Panc1 (cell line): ENCODE measurements at regions not wholly inside any gene's neighbourhood (a gene's known extent, or its start where the extent isn't known, plus 50 kb on each side); places are given as distances from the start of the nearest gene placed in this dataset.

Experiments used
- ATAC-seq: fragments of 200-7000 bp; cut with Tn5 transposase; 2 replicates; pipeline ENCODE4 v1.9.1; 2020; ENCODE audit warnings: mild to moderate bottlenecking, moderate library complexity
- BruUV-seq: library from RNA; stranded (reverse); fragments of 400-500 nt; replicated peaks from 2 replicates; lab custom pipeline; 2021; lab: Mats Ljungman, UMichigan
- CTCF ChIA-PET: fragments of 300-600 bp; sonication (Branson Sonifier 250); formaldehyde crosslinking; loops from one replicate; lab custom pipeline; 2022; ENCODE audit warnings: antibody characterized with exemption; lab: Charles Lee
- POLR2A ChIA-PET: fragments of 300-600 bp; sonication (Branson Sonifier 250); formaldehyde crosslinking; loops from one replicate; lab custom pipeline; 2022; ENCODE audit warnings: antibody characterized with exemption; lab: Charles Lee
- DNase-seq: peaks from one replicate; pipeline ENCODE4 v3.0.0-alpha.2; 2010; ENCODE audit warnings: low read depth, low spot score
- H3K27ac ChIP-seq: 2 replicates; pipeline ENCODE4 v1.5.1; 2011; ENCODE audit warnings: mild to moderate bottlenecking, low read length, inconsistent platforms
- H3K27me3 ChIP-seq: fragments of 200-500 bp; sonication (Bioruptor generic); 2 replicates; pipeline ENCODE4 v1.6.0; 2014; ENCODE audit warnings: low read length, inconsistent platforms; ENCODE audit not compliant: control insufficient read depth, insufficient read depth
- H3K36me3 ChIP-seq: fragments of 200-500 bp; sonication (Bioruptor generic); 2 replicates; pipeline ENCODE4 v1.5.1; 2014; ENCODE audit warnings: inconsistent platforms, mild to moderate bottlenecking, low read length, moderate library complexity; ENCODE audit not compliant: control insufficient read depth, insufficient read depth
- H3K4me1 ChIP-seq: 2 replicates; pipeline ENCODE4 v1.5.1; 2011; ENCODE audit warnings: inconsistent platforms, mild to moderate bottlenecking, low read length, moderate library complexity; ENCODE audit not compliant: control insufficient read depth, insufficient read depth
- H3K4me3 ChIP-seq, 2 experiments: 2 replicates each; pipeline ENCODE4 v1.5.1; 2011 to 2012; ENCODE audit warnings: low read depth in 2 of 2, low read length in 2 of 2, mild to moderate bottlenecking in 2 of 2, inconsistent platforms in 1 of 2, moderate library complexity in 1 of 2
- H3K9me3 ChIP-seq: fragments of 200-500 bp; sonication (Bioruptor generic); 2 replicates; pipeline ENCODE4 v1.5.1; 2014; ENCODE audit warnings: low read depth, mild to moderate bottlenecking, inconsistent platforms, low read length, moderate library complexity; ENCODE audit not compliant: control insufficient read depth, insufficient read depth
- CTCF ChIP-seq: fragments of 450-650 bp; IDR thresholded peaks from 2 replicates; pipeline ENCODE4 v1.5.1; 2017; ENCODE audit warnings: mild to moderate bottlenecking
- POLR2AphosphoS5 ChIP-seq: IDR thresholded peaks from 2 replicates; pipeline ENCODE4 v1.6.1; 2012; ENCODE audit warnings: mild to moderate bottlenecking, low read depth, low read length, moderate library complexity
- SIN3A ChIP-seq: IDR thresholded peaks from 2 replicates; pipeline ENCODE4 v1.6.1; 2012; ENCODE audit warnings: low read depth, mild to moderate bottlenecking, low read length, moderate library complexity, borderline replicate concordance; ENCODE audit not compliant: insufficient read depth
- TCF7L2 ChIP-seq: IDR thresholded peaks from 2 replicates; pipeline ENCODE4 v1.6.1; 2011; ENCODE audit warnings: mild to moderate bottlenecking, low read depth, low read length, inconsistent platforms
- in situ Hi-C: cut with HindIII; loops from 2 replicates; pipeline ENCODE4 v1.10.0; 2016; ENCODE audit warnings: low sequenced_read_pairs, low pct_unique_long_range_greater_than_20kb
- intact Hi-C: fragments of 100-400 bp; cut with micrococcal nuclease; formaldehyde crosslinking; loops from one replicate; pipeline ENCODE4 v1.10.0; 2022; ENCODE audit not compliant: unreplicated experiment
- TF ChIP-seq, protein P1 (sequence below), 2 experiments: IDR thresholded peaks; 2 replicates each; pipeline ENCODE4 v1.6.1; 2011 to 2012; ENCODE audit warnings: low read depth in 2 of 2, control low read depth in 1 of 2, low read length in 1 of 2, mild to moderate bottlenecking in 1 of 2, moderate library complexity in 1 of 2; ENCODE audit not compliant: insufficient read depth in 1 of 2

GRCh38 chr2:118762290-118762689 is 85.2 kb downstream of the EN1 start:
- H3K4me3 ChIP-seq, result no peak overlapping the region
- no peak for DNase-seq
- POLR2A ChIA-PET, result no interaction called here
- no peaks in the 10 kb centered on the region for H3K4me1 ChIP-seq
- TF ChIP-seq TCF7L2, result no peak
- TF ChIP-seq SIN3A, result no peak
- TF ChIP-seq CTCF, result no peak
- TF ChIP-seq, protein P1, sequence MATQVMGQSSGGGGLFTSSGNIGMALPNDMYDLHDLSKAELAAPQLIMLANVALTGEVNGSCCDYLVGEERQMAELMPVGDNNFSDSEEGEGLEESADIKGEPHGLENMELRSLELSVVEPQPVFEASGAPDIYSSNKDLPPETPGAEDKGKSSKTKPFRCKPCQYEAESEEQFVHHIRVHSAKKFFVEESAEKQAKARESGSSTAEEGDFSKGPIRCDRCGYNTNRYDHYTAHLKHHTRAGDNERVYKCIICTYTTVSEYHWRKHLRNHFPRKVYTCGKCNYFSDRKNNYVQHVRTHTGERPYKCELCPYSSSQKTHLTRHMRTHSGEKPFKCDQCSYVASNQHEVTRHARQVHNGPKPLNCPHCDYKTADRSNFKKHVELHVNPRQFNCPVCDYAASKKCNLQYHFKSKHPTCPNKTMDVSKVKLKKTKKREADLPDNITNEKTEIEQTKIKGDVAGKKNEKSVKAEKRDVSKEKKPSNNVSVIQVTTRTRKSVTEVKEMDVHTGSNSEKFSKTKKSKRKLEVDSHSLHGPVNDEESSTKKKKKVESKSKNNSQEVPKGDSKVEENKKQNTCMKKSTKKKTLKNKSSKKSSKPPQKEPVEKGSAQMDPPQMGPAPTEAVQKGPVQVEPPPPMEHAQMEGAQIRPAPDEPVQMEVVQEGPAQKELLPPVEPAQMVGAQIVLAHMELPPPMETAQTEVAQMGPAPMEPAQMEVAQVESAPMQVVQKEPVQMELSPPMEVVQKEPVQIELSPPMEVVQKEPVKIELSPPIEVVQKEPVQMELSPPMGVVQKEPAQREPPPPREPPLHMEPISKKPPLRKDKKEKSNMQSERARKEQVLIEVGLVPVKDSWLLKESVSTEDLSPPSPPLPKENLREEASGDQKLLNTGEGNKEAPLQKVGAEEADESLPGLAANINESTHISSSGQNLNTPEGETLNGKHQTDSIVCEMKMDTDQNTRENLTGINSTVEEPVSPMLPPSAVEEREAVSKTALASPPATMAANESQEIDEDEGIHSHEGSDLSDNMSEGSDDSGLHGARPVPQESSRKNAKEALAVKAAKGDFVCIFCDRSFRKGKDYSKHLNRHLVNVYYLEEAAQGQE (IDR thresholded peaks at IDR 0.05; ENCODE audit: insufficient read depth in 1 of 2, low read depth in 2 of 2, low read length in 1 of 2), result no peak
- TF ChIP-seq POLR2AphosphoS5, result no peak
- in situ Hi-C loops (no loop called here), intact Hi-C loops (loop anchor here (10.0 kb wide), 1 partner anchor 93 kb away; no protein-coding TSS in a partner anchor)
- no peak for ATAC-seq
- CTCF ChIA-PET, result no interaction called here
- BruUV-seq, result no TSS peak
- no peak overlapping the region for H3K27ac ChIP-seq
- H3K36me3 ChIP-seq, result no peaks in the 10 kb centered on the region
- H3K27me3 ChIP-seq, result no peaks in the 10 kb centered on the region; the same call in 1 of the 2 replicates
- H3K9me3 ChIP-seq, result no peaks in the 10 kb centered on the region

GRCh38 chr2:118761771-118762170 is 85.7 kb downstream of the EN1 start:
- Histone ChIP-seq H3K27me3 (no peaks in the 10 kb centered on the region; the same call in 1 of the 2 replicates), H3K4me1 (no peaks in the 10 kb centered on the region), H3K9me3 (no peaks in the 10 kb centered on the region), H3K27ac (no peak overlapping the region), H3K36me3 (no peaks in the 10 kb centered on the region), H3K4me3 (no peak overlapping the region)
- no peak for ATAC-seq
- CTCF ChIA-PET, result no interaction called here
- in situ Hi-C loops (no loop called here), intact Hi-C loops (loop anchor here (10.0 kb wide), 1 partner anchor 93 kb away; no protein-coding TSS in a partner anchor)
- POLR2A ChIA-PET, result no interaction called here
- no peak for DNase-seq
- no peak for TF ChIP-seq CTCF
- TF ChIP-seq, protein P1 (IDR thresholded peaks at IDR 0.05; ENCODE audit: insufficient read depth in 1 of 2, low read depth in 2 of 2, low read length in 1 of 2), result no peak
- TF ChIP-seq TCF7L2, result no peak
- no peak for TF ChIP-seq SIN3A
- no peak for TF ChIP-seq POLR2AphosphoS5
- no TSS peak for BruUV-seq
